IPS DF 4.7 (cell line): ENCODE measurements at regions not wholly inside any gene's neighbourhood (a gene's known extent, or its start where the extent isn't known, plus 50 kb on each side); places are given as distances from the start of the nearest gene placed in this dataset.
"Not testable (repeated sequence)": the region's sequence is repeated elsewhere in the genome, so short reads cannot be mapped to it uniquely, and the experiment has no call there.

Experiments used
- DNase-seq: peaks from one replicate; pipeline ENCODE4 v3.0.0-alpha.2; 2013; ENCODE audit warnings: low spot score; ENCODE audit errors: extremely low read depth

DNA sequence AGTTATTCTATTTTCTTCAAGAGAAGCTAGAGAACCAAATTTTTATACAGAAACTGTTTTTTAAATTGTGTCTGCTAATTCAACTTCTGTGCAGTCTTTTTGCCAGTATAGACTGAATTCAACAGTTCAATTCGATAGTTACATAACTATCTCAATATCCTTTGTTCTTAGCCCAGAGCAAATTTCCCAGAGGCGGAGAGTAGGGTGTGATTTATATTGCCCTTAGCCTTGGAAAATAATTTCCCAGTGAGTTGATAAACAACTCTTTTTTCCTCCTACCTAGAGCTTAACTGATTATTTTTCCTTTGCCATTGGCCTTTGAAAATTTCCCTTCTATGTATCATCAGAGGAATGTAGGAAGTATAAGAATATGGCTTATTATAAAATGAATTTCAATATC, 420.5 kb downstream of the NSUN3 start:
- no peak for DNase-seq

DNA sequence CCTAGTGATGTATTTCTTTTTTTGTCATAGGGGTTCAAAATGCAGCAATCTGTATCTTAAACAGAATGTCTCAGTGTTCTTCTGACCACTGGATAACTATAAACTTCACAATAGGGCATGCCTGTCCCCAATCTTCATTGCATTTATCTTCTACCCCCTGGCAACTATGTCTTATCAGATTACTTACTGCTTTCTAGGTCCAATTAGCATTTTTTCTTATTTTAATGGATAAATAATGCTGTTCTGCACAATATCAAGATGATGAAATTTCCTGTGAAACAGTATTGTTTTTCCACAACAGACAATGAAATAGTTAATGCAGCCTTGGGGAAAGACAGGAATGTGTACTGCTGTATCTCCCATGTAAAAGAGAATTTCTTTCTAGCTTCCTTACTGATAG, 432.1 kb downstream of the NSUN3 start:
- no peak for DNase-seq

DNA sequence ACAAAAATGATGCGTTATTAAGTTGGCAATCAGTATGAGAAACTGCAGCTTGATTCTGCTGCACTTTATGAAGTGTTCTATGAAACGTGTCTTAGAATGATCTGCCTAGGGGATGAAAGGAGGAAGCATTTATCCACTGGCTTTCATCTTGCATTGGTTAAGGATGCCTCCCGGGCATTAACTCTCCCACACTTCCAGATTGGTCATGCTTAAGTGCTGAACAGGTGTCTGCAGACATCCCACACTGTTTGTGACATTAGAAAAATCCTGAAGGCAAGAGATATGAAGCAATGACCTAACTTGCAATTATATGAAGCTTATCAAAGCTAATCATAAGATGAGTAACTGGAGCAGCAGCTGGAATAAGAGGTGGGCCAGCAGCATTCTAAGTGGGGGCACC, 437.3 kb downstream of the NSUN3 start:
- no peak for DNase-seq

DNA sequence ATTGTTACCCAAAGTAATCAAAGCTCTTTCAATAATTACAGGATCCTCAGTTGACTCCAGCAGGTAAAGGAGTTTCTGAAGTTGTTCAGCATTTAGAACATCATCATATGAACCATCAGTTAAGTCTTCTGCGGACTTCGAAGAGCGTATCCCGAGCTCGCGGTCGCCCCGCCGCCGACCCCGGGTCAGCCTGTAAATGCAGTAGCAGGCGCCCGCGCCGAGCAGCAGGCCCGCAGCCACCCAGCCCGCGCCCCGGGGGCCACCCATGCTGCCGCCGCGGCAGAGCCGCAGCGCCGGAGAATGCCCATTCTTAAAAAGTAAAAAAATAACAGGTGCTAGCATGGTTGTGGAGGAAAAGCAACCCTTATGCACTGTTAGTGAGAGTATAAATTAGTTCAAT, 444.5 kb downstream of the NSUN3 start:
- not testable (repeated sequence) for DNase-seq

DNA sequence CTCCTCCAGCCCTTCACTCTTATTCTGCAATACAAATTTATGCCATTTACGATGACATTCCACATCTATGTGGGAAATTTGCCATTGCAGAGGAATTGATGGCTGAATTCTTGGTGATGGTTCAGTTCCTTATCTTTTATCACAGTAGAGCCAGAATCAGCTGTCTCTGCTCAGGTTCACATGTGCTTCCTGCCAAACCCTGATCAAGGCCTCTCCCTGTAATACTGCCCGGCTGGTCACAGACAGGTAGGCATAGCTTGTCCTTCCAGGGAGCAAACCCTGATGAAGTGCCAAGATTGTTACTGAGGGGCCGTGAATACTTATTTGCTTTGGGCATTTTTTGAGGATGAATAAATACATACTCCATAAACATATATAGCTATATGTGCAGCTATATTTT, 450.0 kb downstream of the NSUN3 start:
- no peak for DNase-seq

DNA sequence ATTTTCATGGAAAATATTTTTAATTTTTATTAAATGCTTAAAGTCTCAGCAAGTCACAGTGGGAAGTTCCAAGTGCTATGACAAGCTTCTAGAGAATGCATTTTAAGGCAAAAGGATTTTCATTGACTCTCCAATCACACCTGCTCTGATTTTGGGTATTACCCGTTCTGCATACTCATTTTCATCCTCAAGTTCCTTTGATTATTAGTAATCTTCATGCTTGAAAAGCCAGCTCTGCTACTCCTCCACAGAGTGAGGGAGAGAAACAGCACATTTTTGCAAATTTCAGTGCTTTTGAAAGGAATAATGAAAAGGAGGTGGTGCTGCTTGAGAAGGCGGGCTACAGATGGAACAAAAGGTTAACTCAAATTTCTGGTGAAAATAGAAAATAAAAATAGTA, 450.7 kb downstream of the NSUN3 start:
- no peak for DNase-seq

DNA sequence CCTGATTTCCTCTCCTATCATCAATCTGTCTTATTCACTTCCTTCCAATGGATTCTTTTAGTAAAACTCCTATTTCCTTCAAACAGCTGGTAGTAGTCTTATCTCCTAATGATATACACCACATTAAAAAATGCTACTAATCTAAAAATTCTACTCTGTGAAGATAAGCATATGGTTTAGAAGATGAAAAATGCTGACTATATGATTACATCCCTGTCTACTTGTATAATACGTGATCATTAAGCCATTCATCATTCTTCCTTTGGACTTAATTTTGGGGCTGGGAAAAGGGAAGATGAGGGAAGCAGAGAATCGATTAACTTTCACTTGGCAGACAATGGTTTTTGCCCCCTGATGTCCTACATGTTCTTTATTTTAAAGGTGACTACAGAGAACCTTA, 453.1 kb downstream of the NSUN3 start:
- DNase-seq = no peak

DNA sequence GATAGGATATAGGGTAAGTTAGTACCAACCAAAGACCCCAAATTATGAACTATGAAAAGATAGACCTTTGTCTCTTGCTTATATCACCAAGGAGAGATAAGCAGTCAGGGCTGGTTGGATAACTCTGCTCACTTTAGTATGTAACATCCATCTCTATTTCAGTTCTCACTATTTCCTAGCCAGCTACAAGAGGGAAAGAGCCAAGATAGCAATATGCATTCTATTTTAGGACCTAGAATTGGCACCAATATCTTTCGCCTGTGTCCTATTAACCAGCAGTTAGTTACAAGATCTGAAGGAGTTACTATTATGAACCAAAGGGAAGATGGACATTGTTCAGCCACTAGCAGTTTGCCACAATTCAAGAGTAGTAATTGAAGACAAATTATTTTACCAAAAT, 457.5 kb downstream of the NSUN3 start:
- no peak for DNase-seq

DNA sequence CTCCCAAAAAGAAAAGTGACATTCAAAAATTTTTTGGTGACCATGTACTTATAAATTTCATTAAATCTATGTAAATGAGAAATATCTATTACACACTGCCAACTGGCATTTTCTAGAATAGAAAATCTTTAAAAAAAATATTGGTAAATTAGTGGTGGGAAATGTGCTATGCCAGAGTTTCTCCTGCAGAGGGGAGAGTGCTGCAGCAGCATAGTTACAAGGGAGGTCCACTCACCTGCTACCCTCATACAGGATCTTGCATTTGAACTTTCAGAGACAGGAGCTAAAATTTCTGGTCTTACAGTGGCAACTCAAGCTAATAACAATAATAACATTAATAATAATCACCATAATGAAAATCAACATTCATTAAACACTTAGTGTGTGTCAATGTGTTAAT, 459.6 kb downstream of the NSUN3 start:
- DNase-seq = no peak

DNA sequence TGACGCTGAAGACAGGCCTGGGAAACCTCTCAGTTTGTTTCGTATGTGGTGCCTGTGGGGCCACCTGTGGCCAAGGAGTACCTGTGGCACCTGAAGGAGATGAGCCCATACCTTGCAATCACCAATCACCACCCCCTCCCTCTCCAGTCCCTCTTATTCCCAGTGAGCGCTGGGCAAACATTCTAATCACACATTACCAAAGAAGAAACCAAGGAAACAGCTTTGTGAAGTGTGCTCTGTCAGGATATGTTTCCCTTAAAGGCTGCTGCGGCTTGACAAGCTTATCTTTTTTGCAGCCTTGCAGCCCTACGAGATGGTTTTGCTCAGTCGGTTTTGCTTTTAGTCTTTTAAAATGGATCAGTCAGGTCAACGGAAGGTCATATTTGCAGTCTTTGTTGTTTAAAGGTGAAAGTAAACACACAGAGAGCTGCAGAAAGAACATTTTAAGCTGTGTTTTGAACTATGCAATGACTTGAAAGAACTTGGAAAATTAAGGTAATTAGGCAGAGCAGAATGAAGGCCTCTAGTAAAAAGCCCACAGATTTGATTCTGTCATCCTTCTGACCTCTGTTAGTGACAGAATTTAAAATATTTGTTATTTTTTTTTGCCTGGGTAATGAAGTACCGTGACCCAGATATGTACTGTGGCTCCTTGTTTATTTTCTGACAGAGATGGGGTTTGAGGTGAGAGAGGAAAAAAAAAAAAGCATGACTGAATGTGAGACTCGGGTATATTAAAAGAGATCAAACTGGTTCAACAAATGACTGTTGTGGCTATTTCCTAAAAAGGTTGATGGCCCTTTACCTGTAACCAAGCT, 461.4 kb downstream of the NSUN3 start:
- no peak for DNase-seq

DNA sequence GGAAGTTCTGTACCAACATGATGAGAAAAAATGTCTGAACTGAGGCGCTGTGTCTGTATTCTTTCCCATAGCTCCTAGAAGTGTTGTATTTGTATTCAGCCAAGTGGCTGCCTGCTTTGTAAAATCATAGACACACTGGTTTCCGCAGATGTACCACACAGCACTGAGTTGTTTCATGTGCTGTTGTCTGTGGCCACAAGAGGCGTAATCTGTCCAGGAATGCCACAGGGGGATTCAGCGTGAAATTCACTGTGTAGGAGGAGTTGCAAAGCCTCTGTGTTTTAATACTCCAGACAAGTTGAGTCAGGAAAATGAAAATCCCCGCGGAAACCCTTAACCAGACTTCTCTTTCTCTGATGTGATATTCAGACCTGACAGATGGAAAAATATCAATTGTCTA, 462.2 kb downstream of the NSUN3 start:
- DNase-seq = no peak

DNA sequence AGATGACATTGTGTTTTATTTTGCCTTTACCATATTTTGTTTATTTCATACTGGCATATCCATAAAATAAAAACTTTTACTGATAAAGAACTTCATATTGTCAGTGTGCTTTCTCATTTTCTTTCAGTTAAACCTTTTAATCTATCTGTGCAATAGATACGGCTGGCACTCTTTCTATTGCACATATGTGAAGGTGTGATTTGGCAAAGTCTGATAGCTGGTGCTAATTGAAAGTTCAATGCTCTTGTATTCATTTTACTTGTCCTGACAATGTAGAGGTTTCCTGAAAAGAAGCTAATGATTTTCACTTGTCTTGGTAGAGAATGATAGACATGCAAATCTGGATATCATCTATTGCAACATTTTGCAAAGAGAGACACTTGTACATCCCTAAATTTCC, 467.0 kb downstream of the NSUN3 start:
- no peak for DNase-seq

DNA sequence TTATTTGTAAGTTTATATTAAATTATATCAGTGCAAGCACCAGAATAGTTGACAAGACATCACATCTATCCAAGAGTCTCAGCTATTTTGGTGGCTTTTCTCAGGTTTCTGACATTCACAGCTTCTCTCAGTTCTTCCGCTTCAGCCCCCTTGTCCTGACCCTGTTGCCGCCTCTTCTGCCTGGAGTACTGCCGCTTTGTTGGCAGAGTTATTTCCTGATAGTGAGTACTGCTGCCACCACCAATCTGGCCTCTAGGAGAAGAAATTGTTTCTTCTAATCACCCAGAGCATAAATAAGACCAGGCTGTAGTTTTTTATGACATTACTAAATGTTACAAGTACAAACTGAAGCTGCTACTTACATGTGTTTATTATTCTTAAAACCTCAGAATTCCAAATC, 470.1 kb downstream of the NSUN3 start:
- DNase-seq = no peak

DNA sequence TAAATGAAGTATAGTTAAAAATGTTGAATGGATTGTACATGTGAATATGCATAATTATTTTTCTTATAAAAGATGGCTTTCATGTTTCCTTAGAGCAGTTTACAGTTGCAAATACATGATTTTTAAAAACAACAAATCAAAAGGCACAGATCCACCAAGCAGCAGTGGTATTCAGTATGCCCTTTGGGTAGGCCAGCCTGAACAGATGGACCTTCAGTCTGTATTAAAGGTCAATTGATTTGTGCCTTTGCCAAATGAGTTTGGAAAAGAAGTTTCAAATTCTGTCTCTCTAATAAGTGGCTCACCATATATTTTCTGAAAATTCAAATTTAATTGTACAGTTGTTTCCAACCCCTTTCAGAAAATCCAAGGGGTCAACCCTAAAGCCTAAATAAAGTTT, 477.1 kb downstream of the NSUN3 start:
- no peak for DNase-seq

DNA sequence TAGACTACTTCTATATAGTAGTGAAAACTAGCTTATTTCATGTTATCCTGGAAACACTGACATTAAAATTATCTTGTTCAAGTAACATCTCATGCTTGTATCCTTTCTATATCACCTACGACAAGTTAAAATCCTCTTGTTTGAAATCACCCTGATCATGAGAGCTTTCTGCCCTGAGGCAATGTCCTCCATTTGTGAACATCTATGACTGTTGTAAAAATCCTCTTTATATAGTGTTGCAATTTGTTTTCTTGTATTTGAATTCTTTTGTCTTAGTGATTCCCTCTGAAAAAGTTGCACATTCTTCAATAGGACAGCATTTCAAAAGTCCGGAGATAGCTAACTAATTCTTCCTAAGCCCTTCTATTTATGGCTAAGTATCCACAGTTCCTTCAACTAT, 480.3 kb downstream of the NSUN3 start:
- no peak for DNase-seq

DNA sequence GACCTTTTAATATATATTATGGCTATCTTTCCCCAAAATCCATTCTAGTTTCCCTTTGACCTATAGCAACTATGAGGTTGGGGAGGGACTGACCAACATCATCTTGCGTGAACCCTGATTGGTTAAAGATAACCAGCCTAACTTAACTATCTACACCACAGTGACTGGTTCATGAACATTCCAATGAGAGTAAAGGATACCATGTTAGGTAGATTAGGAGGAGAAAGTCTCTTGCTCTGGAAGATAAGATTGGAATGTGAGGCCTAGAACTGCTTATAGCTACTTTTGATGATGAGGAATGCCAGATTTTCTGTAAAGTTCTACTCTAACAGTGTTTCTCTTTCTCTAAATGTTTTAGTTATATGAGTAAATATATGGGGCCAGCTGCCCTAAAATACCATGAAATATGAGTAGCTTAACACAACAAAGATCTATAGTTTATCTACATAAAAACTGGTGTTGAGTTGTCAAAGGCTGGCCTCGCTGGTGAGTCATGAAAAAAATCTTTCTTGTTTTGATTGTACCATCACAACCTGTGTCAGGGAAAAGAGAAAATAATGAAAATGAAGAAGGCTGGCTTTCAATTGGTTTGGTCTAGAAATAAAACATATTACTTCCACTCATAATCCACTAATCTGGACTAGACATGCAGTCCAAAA, 481.4 kb downstream of the NSUN3 start:
- no peak for DNase-seq

DNA sequence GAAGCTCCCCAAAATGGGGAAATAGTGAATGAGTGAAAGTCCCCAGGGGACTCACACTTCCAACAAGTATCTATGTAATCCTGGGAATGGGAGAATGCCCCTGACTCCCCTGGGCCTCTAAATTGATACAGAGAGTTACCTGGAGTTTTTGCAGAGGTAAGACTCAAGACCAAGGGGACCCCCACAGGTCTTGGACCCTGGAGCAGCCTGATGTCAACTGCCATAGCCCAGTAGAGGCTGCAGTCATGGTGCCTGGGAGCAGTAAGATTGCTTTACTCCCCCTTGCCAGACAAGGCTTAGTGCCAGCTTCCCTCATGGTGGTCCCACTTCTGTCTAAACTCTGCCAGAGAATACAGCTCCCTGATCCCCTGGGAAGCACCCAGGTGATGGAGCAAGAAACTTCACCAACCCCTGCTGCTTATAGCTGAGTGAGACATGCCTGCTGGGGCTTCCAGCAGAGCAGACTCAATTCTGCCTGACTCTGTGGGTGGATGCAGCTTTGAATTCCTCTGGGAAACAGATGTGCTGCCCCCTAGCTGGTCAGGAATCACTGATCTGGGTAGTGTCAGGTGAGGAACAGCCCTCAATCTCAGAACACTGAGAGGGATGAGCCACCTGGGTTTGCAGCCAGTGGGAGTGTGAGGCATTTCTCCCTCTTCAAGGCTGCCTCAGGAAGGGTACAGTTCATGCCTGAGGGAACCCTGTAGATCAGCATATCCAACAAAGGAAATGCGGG, 485.9 kb downstream of the NSUN3 start:
- peak; percentile 30 for DNase-seq

DNA sequence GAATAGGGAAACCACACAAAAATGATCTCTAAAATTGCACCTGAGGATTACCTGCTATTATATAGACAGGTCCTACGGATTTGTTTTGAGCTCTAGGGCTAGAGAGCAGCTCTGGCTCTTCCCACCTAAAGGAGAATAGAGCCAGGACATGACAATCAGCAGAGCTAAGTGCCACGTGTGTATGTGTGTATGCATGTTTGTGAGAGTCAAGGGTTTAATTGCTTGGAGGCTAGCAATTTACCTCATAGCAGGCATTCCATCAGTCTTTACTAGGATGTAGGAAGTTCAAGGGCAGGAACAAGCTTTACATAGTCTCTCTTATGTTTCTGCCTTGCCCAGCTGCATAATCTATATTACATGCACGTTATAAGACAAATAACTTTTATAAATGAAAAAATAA, 498.2 kb downstream of the NSUN3 start:
- no peak for DNase-seq

DNA sequence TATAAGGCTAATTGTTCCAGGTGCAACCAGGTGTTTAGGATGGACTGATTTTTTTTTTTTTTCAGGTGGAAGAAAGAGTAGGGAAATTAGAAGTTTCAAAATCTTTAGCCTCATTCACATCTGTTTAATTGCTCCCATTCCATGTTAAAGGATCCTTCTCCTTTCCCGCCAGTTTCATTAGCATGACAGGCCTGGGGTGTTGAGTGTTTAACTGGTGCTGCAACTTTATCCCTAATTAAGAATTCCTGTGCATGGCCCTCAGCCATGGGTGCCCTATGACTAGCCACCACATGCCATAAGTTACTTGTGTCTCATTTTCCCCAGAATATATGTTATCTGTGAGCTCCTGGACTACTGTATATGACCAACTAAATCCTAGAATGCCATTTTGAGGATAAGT, 501.4 kb downstream of the NSUN3 start:
- DNase-seq = no peak

DNA sequence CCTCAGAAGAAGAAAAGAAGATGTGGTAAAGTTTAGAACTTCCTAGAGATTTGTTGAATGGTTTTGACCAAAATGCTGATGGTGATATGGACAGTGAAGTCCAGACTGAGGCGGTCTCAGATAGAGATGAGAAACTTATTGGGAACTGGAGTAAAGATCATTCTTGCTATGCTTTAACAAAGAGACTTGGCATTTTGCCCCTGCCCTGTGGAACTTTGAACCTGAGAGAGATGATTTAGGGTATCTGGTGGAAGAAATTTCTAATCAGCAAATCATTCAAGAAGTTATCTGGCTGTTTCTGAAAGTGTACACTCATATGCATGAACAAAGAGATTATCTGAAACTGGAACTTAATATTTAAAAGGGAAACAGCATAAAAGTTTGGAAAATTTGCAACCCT, 505.2 kb downstream of the NSUN3 start:
- no peak for DNase-seq

DNA sequence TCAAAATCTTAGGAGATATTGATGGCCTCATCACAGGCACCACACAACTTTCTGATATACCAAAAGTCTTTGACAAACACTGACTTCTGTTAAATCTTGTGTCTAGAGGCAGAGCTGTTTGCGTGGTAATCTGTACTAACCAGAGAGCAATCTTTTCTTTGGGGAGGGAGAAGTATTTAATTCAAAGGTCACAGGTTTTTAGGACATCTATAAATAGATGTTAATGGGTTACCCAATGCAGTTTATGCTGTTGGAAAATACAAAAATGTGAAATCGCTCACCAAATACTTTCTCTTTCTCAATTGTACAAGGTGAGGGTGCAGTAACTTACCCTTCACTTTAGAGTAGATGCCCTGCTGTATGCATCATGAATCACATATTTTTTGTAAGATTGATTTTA, 510.5 kb downstream of the NSUN3 start:
- DNase-seq = no peak

DNA sequence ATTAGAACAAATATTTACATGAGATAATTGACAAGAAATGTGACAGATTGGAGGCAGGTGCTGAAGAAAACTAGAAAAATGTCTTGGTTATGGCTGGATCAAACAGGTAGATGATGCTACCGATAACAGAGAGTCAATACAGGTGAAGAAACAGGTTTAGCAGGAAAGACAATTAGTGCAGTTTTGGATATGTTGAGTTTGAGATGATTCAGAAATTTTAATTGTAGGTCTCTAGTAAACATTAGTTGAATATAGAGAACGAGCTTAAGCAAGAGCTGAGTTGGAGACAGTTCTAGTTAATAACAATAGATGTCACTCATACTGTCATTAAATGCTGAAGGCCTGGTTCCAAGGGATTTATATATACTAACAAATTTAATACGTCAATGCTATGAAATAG, 524.4 kb downstream of the NSUN3 start:
- no peak for DNase-seq
